AG04449 (cell line): ENCODE measurements at regions not wholly inside any gene's neighbourhood (a gene's known extent, or its start where the extent isn't known, plus 50 kb on each side); places are given as distances from the start of the nearest gene placed in this dataset.

Source experiments
- CTCF ChIA-PET: fragments of 350-600 bp; formaldehyde crosslinking; extraction: SDS; loops from one replicate; lab custom pipeline; 2021; ENCODE audit warnings: antibody characterized with exemption; lab: Yijun Ruan, JAX
- POLR2A ChIA-PET: fragments of 400-600, 350-600 bp; formaldehyde crosslinking; extraction: SDS; loops from one replicate; lab custom pipeline; 2020; ENCODE audit warnings: antibody characterized with exemption, inconsistent platforms; lab: Yijun Ruan, JAX
- DNase-seq: peaks from one replicate; pipeline ENCODE4 v3.0.0-alpha.2; 2010; ENCODE audit warnings: low read depth, low spot score
- H3K4me3 ChIP-seq: 2 replicates; pipeline ENCODE4 v1.5.1; 2011; ENCODE audit warnings: low read depth, mild to moderate bottlenecking, control low read depth, low read length
- TF ChIP-seq, protein P1 (sequence below): IDR thresholded peaks from one replicate; pipeline ENCODE4 v1.5.1; 2011; ENCODE audit warnings: mild to moderate bottlenecking, moderate library complexity, low read length, control low read depth, inconsistent platforms; ENCODE audit not compliant: insufficient read depth; ENCODE audit errors: missing control alignments

- no peak overlapping the region for H3K4me3 ChIP-seq
- ChIA-PET CTCF (no interaction called here), POLR2A (no interaction called here)
- TF ChIP-seq, protein P1, sequence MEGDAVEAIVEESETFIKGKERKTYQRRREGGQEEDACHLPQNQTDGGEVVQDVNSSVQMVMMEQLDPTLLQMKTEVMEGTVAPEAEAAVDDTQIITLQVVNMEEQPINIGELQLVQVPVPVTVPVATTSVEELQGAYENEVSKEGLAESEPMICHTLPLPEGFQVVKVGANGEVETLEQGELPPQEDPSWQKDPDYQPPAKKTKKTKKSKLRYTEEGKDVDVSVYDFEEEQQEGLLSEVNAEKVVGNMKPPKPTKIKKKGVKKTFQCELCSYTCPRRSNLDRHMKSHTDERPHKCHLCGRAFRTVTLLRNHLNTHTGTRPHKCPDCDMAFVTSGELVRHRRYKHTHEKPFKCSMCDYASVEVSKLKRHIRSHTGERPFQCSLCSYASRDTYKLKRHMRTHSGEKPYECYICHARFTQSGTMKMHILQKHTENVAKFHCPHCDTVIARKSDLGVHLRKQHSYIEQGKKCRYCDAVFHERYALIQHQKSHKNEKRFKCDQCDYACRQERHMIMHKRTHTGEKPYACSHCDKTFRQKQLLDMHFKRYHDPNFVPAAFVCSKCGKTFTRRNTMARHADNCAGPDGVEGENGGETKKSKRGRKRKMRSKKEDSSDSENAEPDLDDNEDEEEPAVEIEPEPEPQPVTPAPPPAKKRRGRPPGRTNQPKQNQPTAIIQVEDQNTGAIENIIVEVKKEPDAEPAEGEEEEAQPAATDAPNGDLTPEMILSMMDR: no peak
- no peak for DNase-seq
Observed at GRCh38 chr13:91270031-91270430, 77.5 kb upstream of the MIR17HG start.

DNA sequence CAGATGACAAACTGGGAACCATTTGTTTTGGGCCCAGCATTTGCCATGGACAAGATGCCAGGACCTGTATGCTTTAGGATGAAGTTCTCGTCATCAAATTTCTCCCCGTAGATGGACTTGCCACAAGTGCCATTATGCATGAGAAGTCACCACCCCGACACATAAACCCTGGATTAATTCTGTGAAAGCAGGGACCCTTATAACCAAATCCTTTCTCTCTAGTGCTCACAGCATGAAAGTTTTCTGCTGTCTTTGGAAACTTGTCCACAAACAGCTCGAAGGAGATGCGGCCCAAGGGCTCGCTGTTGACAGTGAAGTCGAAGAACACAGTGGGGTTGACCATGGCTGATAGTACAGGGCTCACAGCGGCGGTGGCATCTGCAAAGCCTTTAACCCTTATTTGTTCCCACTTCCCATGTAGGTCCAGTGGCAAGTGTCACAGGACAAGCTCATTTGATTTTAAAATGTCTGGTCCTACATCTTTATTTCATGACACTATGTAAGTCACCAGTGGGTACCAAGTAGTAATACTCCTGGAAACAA is 75.2 kb upstream of the MIR17HG start:
- ChIA-PET POLR2A (no interaction called here), CTCF (no interaction called here)
- no peak overlapping the region for H3K4me3 ChIP-seq
- no peak for DNase-seq
- TF ChIP-seq, protein P1: no peak

- POLR2A ChIA-PET: no interaction called here
- DNase-seq: no peak
- no peak overlapping the region for H3K4me3 ChIP-seq
- TF ChIP-seq, protein P1: no peak
- CTCF ChIA-PET: no interaction called here
Observed at GRCh38 chr13:91273675-91274074, 73.8 kb upstream of the MIR17HG start.

GRCh38 chr13:91277013-91277676 is 70.3 kb upstream of the MIR17HG start:
- TF ChIP-seq, protein P1: no peak
- no peak overlapping the region for H3K4me3 ChIP-seq
- ChIA-PET CTCF (no interaction called here), POLR2A (no interaction called here)
- no peak for DNase-seq

DNA sequence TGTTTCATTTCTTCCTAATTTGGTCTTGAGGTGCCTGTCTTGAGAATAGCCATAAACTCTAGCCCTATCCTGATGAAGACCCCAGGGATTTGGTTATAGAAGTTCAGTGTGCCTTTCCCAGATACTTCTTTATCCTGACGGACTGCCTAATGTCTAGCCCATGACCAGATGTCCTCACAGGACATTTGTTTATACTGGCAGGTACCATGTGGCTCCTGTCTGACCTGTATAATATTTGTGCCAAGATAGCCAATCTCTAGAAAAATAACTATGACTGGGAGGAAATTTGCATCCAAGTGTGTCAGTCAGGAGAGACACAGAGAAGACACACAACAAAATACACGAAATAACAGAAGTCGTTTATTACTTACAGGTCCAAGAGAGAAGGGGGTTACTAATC is 69.2 kb upstream of the MIR17HG start:
- no peak for DNase-seq
- TF ChIP-seq, protein P1: no peak
- ChIA-PET CTCF (no interaction called here), POLR2A (no interaction called here)
- no peak overlapping the region for H3K4me3 ChIP-seq

- no peak overlapping the region for H3K4me3 ChIP-seq
- TF ChIP-seq, protein P1: no peak
- DNase-seq: no peak
- ChIA-PET POLR2A (no interaction called here), CTCF (no interaction called here)
Observed at GRCh38 chr13:91278888-91279287, 68.6 kb upstream of the MIR17HG start.
